ENCODE measurements at regions not wholly inside any gene's neighbourhood (a gene's known extent, or its start where the extent isn't known, plus 50 kb on each side); places are given as distances from the start of the nearest gene placed in this dataset.

- no peak for TF ChIP-seq CTCF (IDR thresholded peaks at IDR 0.05; ENCODE audit: low read length)
- no peak for TF ChIP-seq EZH2 (IDR thresholded peaks at IDR 0.05; ENCODE audit: borderline replicate concordance, low read length)
Measured at GRCh38 chr4:171022824-171023230, 790.4 kb upstream of the GALNTL6 start.

Data from OCI-LY1 (cell line).